Suppressor macrophage treated with lipopolysaccharide for 1 hour (primary cell): ENCODE measurements at regions not wholly inside any gene's neighbourhood (a gene's known extent, or its start where the extent isn't known, plus 50 kb on each side); places are given as distances from the start of the nearest gene placed in this dataset.

ENCODE experiments used
- DNase-seq, 3 donors: peaks; one replicate each; pipeline ENCODE4 v3.0.0-alpha.2; 2020 to 2022

GRCh38 chr13:40318366-40318765 lies 348.1 kb downstream of the FOXO1 start:
- peak in 1 of 3 donors; percentile 18 for DNase-seq

- no peak for DNase-seq
These were observed 346.5 kb downstream of the FOXO1 start for GRCh38 chr13:40319699-40320579.

DNA sequence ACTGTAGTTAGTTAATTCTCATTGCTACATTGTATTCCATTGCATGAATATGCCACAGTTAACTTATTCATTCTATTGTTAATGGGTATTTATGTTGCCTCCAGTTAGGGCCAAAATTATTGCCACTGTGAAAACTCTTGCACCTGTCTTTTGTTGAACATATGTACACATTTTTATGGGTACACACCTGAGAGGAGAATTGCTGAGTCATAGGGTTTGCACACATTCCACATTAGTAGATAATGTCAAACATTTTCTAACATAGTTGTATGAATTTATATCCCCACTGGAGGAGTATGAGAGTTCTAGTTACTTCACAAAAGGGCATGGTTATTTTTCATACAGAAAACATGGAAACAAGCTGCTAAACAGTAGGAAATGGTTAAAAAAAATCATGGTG lies 338.4 kb downstream of the FOXO1 start:
- no peak for DNase-seq

- DNase-seq: no peak
These were observed 336.5 kb downstream of the FOXO1 start for GRCh38 chr13:40329781-40330485.

DNA sequence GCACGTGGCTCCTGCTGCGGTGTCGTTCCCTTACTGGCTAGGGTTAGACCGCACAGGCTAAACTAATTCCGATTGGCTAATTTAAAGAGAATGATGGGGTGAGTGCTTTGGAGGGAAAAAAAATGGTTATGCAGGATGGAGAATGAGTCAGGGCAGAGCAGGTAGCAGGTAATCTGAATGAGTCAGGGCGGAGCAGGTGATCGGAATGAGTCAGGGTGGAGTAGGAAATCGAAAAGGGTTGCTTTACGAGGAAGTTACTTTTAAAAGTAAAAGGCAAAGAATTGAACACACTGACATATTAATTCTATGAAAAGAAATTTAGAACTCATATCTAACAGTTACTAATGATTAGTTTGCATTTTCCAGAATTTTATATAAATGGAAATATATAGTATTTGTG lies 335.5 kb downstream of the FOXO1 start:
- DNase-seq: no peak

GRCh38 chr13:40331802-40332201 lies 334.6 kb downstream of the FOXO1 start:
- DNase-seq: no peak

DNA sequence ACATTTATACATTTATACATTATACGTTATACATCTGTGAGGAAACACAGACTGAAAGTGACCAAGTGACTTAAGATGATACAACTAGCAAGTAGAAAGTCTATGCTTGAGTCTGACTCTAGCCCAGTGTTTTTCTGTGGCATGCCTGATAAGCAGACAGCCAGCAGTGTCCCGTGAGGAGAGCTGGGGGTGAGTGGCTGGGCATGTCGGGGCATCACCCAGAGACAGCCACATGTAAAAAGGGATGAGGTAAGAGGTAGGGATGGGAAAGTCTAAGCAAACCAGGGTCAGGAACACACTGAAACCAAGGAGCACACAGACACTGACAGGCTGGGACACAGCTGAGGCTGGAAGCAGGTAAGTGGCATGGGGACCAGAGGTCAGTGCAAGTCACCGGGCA lies 333.2 kb downstream of the FOXO1 start:
- no peak for DNase-seq

DNA sequence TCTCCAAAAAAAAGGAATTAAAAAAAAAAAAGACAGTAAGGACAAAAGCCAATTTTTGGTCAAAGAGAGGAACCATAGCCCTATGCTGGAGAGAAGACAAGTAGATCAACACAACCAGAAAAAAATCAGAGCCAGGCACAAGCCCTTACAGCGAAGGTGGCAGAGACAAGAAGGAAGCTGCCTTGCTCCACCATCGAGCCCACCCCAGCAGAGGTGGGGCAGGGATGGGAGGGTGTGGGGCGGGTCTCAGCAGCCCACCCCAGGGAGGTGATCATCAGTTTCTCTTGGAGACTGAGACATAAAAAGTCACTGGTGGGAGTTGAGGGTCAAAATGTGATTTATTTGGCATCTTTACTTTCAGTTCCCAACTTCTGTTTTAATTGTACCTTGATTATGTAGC lies 332.4 kb downstream of the FOXO1 start:
- DNase-seq: no peak

DNA sequence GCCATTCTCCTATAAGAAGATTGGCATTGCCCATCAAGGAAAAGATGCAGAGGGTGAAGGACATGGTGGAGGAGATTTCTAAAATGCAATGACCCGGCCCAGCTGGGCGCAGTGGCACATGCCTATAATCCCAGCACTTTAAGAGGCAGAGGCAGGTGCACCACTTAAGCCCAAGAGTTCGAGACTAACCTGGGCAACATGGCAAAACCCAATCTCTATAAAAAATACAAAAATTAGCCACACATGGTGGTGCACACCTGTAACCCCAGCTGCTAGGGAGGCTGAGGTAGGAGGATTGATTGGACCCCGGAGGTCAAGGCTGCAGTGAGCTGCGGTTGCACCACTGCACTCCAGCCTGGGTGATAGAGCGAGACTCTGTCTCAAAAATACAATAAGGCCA lies 331.8 kb downstream of the FOXO1 start:
- no peak for DNase-seq

DNA sequence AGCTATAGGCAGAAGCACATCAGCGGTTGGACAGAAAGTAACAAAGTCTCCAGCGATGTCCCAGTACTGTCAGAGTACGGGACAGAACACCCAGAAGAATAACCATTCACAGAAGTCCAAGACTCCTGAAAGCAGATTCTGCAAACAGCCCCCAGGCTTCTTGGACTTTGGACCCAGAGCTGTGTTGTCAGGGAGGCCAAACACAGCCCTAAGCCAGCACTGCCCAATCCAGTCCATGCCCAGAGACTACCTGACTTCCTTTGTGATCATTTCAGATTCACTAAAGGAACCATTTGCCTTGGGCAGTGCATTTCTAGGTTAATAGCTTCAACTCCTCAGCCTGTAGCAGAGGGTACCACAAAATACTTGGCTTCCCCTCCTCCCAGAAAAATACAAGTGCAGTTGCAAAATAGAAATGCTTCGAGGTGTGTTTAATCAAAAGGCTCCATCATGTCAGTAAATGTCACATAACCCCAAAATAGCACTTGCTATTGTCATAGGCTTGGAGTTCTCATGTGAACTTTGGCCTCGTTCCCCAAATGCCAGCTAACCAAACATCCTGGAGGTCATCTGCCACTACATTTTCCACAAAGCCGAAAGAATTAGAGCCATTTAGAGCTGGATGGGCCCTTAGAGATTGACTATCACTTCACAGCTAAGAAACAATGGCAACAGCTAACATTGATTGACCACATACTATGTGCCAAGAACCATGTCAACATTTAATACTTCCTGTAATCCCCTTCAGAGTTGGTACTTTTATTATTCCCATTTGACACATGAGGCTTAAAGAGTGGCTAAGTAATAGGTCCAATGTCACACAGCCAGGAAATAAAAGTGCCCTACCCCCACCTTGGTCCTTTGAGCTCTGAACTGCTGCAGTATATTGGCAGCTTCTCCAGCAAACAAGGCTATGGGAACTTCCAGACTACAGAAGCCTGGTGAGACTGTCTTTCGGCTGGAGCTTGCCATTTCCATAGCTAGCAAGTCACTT lies 329.9 kb downstream of the FOXO1 start:
- DNase-seq: no peak

GRCh38 chr13:40337651-40338050 lies 328.8 kb downstream of the FOXO1 start:
- peak in 2 of 3 donors; percentile 14 to 23 for DNase-seq

DNA sequence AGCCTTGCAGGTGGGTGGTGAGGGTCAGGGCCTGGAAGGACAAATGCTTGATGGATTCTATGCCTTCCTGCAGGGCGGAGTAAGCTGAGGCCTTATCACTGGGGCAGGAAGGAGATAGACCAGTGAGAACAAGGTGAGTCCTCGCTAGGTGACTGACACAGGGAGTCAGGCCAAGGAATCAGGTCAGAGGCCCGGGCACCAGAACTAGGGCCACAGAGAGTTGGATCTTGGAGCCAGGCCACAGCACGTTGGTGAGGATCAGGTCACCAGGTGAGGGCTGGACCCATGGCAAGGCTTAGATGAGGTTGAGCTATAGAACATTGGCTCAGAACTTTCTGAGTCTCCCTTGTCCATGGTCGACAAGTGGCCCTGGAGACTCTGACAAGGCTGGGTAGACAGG lies 328.2 kb downstream of the FOXO1 start:
- DNase-seq: no peak

GRCh38 chr13:40340368-40341095 lies 325.9 kb downstream of the FOXO1 start:
- no peak for DNase-seq

DNA sequence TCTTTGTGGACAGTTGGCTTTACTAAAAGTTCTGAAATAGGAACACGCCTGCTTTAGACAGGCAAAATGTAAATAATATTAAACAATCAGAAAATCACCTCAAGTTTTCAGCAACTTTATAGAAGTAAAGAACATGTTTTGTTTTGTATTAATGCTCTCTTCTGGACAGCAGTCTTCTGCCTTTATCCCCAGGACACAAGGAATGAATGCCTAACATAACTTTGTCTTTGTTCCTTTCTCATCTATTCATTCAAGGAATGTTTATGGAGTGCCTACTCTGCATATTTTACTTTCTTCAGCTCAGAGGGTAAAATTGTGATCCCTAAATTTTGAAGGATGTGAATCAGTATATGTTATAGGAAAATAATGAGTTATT lies 325.4 kb downstream of the FOXO1 start:
- no peak for DNase-seq

DNA sequence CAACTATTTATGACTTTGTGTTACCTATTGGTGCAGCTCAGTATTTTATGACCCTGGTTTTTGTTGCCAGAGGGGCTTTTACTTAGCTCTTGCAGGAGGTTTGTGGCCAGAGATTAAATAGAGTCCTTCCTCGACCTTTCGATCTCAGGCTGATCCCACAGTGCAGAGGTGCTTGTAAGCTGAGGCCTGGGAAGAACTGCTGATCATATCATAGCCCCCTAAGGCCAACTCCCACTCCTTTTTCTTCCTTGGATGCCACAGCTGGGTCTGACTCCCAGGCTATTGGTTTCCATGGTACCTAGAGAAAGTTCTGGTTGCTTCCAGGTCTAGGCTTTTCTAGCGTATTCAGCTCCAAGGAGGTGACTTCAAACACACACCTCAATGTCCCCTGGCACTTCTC lies 324.9 kb downstream of the FOXO1 start:
- DNase-seq: no peak

DNA sequence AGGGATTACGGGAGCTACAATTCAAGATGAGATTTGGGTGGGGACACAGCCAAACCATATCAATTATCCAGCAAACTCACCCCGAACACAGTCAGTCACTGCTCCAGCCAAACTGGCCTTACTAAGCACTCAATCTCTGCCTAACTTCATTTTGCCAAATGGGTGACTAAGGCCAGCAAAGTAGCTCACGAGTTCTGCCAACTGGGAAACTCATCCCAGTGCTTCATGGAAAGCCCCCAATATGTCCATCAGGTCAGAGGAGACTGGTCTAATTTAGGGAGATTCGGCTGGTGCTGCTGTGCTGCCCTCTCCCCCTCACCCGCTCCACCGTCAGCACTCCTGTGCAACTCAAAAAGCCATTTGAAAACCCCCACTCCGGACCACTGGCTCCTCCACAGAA lies 324.0 kb downstream of the FOXO1 start:
- no peak for DNase-seq

DNA sequence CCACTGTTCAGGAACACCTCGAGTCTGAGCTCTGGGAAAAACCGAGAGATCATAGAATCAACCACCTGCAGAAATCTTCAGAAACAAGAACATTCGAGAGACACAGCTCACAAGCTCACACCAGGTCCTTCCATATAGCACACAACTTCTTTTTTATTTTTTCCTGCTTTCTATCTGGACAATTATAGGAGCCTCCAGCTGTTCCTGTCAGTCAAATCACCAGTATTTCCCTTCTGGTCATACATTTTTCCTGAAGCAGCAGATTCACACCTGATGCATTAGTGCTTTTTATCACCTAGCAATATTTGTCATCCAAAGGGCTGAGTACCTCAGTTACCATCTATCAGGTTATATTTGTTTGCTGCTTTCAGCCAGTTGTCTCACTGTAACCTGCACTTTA lies 323.5 kb downstream of the FOXO1 start:
- DNase-seq: no peak

DNA sequence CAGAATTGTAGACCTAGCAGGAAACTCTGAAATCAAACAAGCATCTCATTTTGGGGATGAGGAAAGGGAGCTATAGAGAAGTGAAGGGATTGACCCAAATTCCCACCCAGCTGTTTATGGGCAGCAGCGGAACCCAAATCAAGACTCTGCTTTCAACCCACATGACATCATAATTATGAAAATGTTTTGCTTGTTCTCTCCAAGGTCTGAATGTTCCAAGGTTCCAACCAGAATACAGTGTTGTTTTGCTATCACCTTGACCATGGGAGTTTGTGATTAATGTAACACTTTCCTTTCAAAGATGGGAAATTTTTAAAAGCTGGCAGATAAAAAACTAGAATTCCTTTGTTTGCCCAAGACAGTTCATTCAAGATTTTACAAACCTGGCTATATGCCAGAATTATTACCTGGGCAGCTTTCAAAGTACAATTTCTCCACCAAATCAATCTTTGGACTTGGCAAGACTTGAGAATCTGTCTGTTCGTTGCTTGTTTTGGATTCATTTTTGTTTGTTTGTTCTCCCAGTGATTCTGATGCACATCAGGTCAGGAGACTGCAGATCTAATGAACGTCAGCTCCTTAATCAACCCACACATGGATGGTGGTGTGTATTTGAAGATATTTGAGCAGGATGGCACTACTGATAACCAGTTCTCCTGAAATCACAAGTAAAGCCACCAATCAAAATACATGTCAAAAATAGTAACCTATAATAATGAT lies 322.7 kb downstream of the FOXO1 start:
- no peak for DNase-seq

DNA sequence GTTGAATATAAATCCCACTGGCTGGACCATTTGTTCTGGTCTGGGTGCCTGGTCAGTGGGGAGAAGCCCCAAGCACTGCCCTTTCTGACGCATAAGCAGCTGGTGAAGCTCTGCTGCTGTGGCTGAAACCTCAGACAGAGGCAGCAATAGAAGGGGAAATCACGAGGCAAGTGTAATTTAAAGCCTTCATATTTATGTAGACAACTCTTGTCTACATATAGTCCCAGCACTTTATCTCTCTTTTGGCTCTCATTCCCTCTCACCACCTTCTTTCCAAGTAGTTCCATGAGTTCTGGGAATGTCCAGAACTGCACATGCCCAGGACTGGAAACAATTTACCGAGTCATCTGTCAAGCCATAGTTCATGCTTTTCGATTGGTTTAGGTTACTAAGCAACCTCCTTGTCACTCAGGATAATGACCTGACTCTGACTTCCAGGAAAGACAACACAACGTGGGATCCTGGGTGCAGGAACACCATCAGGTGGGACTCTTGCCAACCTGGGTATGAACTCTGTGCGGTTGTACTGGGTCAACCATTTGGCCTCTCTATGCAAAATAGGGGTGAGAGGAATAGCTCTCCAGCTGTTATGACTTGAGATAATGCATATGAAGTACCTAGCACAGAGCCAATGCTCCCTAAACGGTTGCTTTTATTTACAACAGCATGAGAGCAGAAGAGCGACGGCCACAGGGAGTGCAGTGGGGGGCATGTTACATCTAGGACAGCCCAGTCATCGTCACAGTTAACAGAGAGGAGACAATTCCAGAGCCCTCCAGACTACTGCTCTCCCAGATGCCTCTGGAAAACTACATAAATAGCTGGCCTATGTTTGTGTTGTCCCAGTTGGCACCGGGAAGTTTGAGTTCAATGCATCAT lies 321.9 kb downstream of the FOXO1 start:
- no peak for DNase-seq

DNA sequence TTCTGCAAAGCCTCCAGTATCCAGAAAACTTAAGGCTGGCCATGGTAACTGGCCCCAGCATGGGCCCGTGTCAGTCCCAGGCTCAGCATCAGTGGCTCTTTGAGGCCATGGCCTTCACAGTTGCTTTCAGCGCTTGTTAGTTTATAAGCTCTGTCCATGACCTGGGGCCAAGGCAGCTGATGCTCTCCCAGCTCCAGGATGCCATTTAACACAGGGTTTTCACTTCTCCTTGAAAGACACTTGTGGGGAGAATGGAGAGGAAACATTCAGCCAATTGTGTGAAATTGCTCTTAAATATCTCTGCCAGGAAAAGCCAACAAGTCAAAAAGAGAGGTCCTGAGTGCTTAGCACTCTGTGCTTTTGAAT lies 321.3 kb downstream of the FOXO1 start:
- no peak for DNase-seq
